ENCODE measurements at regions not wholly inside any gene's neighbourhood (a gene's known extent, or its start where the extent isn't known, plus 50 kb on each side); places are given as distances from the start of the nearest gene placed in this dataset.

DNA sequence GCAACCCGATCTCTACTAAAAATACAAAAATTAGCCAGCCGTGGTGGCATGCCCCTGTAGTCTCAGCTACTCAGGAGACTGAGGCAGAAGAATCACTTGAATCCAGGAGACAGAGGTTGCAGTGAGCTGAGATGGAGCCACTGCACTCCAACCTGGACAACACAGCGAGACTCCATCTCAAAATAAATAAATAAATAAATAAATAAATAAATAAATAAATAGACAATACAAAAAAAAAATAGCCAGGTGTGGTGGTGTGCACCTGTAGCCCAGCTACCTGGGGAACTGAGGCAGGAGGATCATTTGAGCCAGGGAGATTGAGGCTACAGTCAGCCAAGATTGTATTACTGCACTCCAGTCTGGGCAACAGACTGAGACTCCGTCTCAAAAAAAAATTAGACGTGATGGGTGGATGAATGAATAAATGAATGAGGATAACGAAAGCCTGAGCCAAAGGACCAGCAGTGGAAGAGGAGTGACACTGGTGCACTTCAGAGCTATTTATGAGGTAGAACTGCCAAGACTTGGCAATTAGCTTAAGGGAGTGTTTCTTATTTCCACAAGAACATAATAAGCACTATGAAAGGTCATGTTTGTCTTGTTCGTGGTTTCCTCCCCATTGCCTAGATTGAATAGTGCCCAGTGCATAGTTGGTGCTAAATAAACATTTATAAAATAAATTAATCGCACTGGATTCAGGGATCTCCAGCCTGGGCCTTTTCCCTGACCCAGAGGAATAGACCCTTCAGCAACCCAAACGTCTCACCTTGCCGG, 232.2 kb downstream of the IDS start:
- DNase-seq = no peak

GRCh38 chrX:149267878-149268813, 237.0 kb downstream of the IDS start:
- no peak for DNase-seq

GRCh38 chrX:149262086-149262485, 243.0 kb downstream of the IDS start:
- no peak for DNase-seq

DNA sequence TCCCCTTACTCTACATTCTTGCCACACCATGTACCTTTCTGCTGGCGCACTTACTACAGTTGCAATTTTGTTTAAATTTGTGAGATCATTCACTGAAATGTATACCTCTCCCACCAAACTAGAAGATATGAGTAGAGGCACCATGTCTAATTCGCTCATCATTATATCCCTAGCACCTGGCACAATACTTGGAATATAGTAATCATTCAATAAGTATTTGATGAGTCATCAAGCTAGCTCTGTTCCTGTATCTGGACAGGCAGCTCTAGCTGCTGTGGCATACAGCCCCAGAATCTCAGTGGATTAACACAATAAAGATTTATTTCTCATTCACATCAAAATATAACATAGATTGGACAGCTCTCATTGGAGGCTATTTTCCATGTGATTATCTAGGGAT, 245.9 kb downstream of the IDS start:
- DNase-seq = no peak

DNA sequence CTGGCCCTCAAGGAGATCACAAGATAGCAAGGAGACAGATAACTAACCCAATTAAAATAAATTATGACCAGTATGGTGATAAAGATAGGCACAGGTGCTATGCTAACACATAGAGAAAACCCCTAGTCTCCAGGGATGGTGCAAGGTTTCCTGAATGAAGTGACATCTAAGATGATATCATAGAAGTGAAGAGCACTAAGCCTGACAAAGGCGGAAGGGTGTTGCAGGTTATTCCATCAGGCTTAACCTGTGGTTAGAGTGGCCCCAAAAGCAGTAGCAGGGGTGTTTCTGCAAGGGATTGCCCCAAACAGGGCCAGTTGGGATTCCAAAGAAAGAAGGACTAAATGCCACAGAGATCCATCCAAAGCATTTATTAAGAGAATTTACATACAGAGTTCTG, 249.2 kb downstream of the IDS start:
- DNase-seq = no peak

- DNase-seq = no peak
Observed at GRCh38 chrX:149248073-149248625, 257.0 kb downstream of the IDS start.

DNA sequence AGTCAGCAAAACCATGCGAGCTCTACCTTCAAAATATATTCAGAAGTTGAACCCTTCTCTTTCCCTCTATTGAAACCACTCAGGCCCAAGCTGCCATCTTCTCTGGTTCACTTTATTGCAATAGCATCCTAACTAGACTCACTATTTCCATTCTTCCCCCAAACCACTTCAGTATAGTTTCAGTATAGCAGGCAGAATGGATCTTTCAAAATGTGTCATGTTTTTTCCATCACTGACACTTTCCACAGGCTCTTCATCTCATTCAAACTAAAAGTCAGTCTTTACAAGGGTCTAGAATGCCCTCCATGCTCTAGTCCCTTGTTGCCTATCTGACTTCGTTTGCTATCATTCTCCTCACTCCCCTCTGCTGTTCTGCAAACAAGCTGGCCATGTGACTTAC, 274.4 kb downstream of the IDS start:
- DNase-seq = no peak

DNA sequence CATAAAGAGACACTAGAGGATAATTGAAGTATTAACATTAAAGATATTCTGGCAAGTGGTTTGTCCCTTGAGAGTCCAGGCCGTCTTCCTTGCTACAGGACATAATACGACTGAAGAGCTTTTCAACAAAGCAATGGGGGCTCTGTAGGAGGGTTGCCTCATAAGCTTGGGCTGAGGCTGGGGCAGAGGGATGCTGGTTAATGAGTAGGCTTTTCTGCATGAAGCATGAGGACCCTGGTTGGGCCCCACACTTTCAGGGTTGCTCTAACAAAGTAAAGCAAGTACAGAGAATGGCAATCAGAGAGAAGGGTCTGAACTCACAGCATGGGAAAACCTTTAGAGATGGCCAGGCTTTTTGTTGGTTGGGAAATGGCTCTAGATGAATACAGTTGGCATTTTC, 281.3 kb downstream of the IDS start:
- no peak for DNase-seq

DNA sequence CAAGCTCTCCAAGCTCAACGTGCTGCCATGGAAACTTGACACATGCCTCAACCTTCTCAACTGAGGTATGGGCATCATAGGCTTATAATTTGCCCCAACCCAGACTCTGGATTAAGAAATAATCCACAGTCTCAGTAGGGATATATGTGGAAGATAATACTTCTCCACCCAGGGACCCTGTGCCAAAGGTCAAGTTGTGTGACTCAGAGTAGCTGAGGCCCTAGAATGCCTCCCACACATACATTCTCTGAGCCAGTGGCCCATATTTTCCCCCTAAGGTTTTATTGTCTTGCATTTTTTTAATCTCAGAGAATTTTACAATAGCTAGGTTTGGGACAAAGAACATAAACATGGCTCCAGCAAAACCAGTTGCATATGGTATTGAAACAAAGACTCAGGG, 283.1 kb downstream of the IDS start:
- DNase-seq = no peak

DNA sequence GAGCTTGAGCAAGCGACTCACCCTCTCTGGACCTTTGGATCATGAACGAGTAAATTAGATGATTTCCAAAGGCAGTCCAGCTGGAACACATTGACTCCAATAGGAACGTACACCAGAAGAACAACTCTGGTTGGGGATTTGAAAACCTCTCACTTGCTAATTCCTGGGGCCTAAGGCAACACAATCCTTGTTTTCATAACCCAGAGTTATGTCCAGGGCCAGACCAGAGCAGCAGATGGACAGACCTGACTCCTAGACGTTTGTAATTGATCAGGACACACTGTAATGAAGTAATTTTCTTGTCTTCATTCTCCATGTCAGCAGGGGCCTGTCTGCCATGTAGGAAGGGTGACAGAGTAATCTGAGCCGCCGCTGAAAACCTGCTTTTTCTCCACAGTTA, 283.9 kb downstream of the IDS start:
- no peak for DNase-seq

DNA sequence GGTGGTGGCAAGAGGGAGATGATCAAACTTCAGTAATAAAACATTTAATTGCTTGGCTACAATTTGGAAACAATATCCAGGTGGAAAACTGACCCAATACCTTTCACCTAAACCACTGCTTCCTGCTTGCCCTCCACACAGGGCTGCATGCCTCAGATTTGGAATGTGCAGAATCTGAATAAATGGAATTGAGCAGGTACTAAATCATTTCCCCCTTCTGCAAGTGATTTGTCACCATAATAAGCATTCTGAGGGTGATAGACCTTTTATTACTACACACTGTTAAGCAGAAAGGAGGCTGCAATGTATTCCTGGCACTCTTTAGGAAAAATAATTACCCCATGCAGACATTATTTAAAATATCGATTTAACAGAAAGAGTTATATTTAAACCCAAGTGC, 291.8 kb downstream of the IDS start:
- DNase-seq = no peak

- DNase-seq = no peak
Observed at GRCh38 chrX:149208307-149208706, 296.8 kb downstream of the IDS start.

DNA sequence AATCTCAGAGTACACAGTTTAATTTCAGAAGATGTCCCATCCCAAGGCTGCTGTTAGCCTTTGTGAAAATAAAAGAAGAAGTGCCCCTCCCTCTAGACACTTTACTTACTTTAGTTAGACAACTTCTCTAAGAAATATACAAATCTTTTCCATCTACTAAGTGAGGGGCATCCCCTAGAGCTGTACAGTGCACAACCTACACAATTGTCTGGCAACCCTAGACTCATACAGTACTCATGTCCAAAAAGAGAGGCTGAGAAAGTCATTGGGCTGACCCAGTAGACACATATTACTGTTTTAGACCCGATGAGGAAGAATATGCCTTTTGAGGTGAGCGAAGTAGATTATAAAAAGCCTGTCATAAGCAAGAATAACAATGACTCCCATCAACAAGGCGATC, 297.6 kb downstream of the IDS start:
- DNase-seq = no peak

- DNase-seq = no peak
Observed at GRCh38 chrX:149205937-149206336, 299.2 kb downstream of the IDS start.

- DNase-seq = no peak
Observed at GRCh38 chrX:149205081-149205480, 300.0 kb downstream of the IDS start.

- no peak for DNase-seq
Observed at GRCh38 chrX:149199734-149200133, 305.4 kb downstream of the IDS start.

DNA sequence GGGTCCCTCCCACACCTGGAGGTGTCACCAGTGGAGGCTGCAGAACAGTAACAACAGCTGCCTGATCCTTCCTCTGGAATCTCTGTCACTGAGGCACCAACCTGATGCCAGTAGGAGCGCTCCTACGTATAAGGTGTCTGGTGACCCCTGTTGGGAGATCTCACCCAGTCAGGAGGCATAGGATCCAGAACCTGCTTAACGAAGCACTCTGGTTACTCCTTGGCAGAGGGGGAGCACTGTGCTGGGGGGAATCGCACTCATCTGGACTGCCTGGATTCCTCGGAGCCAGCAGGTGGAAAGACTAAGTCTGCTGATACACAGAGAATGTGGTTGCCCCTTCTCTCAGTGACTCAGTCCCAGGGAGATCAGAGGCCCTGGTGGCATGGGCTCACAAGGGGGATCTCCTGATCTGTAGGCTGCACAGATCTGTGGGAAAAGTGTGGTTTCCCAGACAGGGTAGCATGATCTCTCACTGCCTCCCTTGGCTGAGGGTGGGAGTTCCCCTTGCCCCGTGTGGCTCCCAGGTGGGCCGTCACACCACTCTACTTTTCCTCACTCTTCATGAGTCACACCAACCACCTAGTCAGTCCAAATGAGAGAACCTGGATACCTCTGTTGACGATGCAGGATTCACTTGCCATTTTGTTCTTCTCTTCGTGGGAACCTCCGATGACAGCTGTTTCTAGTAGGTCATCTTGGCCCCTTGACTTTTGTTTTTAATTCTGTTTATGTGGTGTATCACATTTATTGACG, 305.9 kb downstream of the IDS start:
- DNase-seq = no peak

- DNase-seq = no peak
Observed at GRCh38 chrX:149185087-149185486, 320.0 kb downstream of the IDS start.

DNA sequence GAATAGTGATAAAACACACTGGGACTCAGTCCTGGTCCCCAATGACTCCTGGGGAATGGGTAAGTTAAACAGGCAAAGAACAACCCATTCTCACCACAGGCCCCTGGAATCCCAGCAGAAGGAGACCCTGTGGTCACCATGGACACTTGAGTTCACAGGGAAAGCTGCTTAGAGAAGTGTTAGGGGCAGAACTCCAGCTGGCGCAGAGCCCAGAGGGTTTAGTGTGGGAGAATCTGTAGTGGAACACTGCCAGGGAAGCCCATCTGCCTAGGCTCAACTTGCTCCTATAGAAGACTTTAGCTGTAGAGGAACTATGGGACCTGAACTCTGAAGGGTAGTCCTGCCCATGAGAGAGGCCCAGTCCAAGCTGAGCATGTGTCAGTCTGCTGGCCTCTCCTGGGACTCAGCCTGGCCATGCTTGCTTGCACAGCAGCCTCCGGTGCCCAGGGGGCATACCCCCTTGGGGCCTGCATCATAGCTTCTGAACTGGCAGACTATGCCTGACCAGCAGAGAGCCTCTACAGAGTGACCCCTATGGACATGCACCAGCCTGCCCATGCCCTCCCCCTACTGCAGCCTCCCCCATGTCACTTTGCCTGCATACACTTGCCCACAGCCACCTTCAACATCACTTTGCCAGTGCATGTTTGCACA, 343.5 kb downstream of the IDS start:
- no peak for DNase-seq

DNA sequence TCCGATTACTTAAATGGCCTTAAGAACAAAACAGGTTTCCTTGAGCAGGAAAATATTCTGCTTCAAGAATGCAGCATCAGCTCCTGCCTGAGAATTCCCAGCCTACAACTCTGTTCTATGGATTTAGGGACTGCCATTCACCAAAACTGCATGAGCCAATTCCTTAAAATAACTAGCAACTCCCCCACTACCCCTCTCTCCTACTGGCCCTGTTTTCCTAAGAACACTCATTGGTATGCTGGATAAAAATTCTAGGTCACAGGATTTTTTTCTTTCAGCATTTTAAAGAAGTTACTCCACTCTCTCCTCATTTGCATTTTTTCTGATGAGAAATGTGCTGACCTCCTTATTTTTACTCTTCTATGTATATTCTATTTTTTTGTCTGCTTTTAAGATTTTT, 347.1 kb downstream of the IDS start:
- no peak for DNase-seq

GRCh38 chrX:149152941-149153340, 352.2 kb downstream of the IDS start:
- DNase-seq = no peak

Measured in GF-D8 (cell line).